Testis (tissue), 2 donors: ENCODE measurements at regions not wholly inside any gene's neighbourhood (a gene's known extent, or its start where the extent isn't known, plus 50 kb on each side); places are given as distances from the start of the nearest gene placed in this dataset.

Experiments
- CTCF ChIP-seq, 3 experiments: fragments of 450-650 bp in 2 of 3; fragments of 200-600 bp in 1 of 3; sonication (generic) in 1 of 3; IDR thresholded peaks; one replicate each; pipeline ENCODE4 v1.5.1; 2016 to 2019; ENCODE audit warnings: antibody characterized with exemption in 3 of 3, mild to moderate bottlenecking in 2 of 3, moderate library complexity in 1 of 3
- POLR2A ChIP-seq: fragments of 450-650 bp; IDR thresholded peaks from one replicate; pipeline ENCODE4 v1.6.1; 2017; ENCODE audit warnings: antibody characterized with exemption, mild to moderate bottlenecking, moderate library complexity

DNA sequence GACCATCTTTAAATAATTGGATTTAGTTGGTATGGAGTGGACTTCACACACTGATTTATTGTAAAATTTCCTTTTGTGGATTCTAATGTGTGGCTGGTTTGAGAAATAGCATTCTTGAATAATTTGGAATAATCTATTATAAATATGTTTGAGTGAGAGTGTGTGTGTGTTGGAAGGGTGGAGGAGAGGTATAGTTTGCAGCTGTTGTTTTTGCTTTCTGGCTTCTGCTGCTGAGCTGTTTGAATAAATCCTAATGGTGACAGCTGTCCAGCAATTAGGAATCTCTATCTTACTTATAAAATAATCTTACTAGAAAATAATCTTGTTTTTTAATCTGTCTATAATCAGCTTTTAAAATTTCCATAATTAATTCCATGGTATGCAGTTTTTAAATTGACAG, 1283.0 kb upstream of the CDH2 start:
- TF ChIP-seq CTCF (IDR thresholded peaks at IDR 0.05) (no peak), POLR2A (no peak)
